NB4 (cell line): ENCODE measurements at regions not wholly inside any gene's neighbourhood (a gene's known extent, or its start where the extent isn't known, plus 50 kb on each side); places are given as distances from the start of the nearest gene placed in this dataset.
A peak's percentile ranks its signal among the peaks of the same experiment; 100 is the strongest.

ENCODE experiments used
- DNase-seq: peaks from one replicate; pipeline ENCODE4 v3.0.0; 2010; ENCODE audit warnings: low read depth
- H3K4me3 ChIP-seq: one replicate; pipeline ENCODE4 v1.5.1; 2011; ENCODE audit warnings: mild to moderate bottlenecking, low read depth, low read length, moderate library complexity
- CTCF ChIP-seq: IDR thresholded peaks from one replicate; pipeline ENCODE4 v1.5.1; 2012; ENCODE audit warnings: low read depth, low read length
- MAX ChIP-seq: IDR thresholded peaks from 2 replicates; pipeline ENCODE4 v1.6.1; 2011; ENCODE audit warnings: low read depth, low read length
- MYC ChIP-seq: IDR thresholded peaks from 2 replicates; pipeline ENCODE4 v1.6.1; 2011; ENCODE audit warnings: low read depth, low read length
- POLR2A ChIP-seq: IDR thresholded peaks from 2 replicates; pipeline ENCODE4 v1.6.1; 2011; ENCODE audit warnings: mild to moderate bottlenecking; ENCODE audit not compliant: insufficient read length; ENCODE audit errors: extremely low read depth

GRCh38 chr9:129336130-129336528, 158.1 kb upstream of the IER5L start:
- no peak for DNase-seq
- TF ChIP-seq MYC (no peak), POLR2A (no peak), CTCF (no peak), MAX (no peak)
- no peak overlapping the region for H3K4me3 ChIP-seq

GRCh38 chr9:129335464-129336129, 157.5 kb upstream of the IER5L start:
- DNase-seq: peak; percentile 41
- no peak overlapping the region for H3K4me3 ChIP-seq
- TF ChIP-seq POLR2A: no peak
- TF ChIP-seq MAX: no peak
- TF ChIP-seq MYC: no peak
- no peak for TF ChIP-seq CTCF

- DNase-seq: peak; percentile 97
- TF ChIP-seq POLR2A (peak; percentile 15), MAX (peak; percentile 52), MYC (peak; percentile 69), CTCF (no peak)
- H3K4me3 ChIP-seq: peak overlapping the region; percentile 3
Measured at GRCh38 chr9:129334105-129334935, 156.3 kb upstream of the IER5L start.

GRCh38 chr9:129333617-129334104, 155.6 kb upstream of the IER5L start:
- TF ChIP-seq POLR2A (no peak), MYC (no peak), CTCF (no peak), MAX (no peak)
- no peak for DNase-seq
- no peak overlapping the region for H3K4me3 ChIP-seq

- no peak for TF ChIP-seq MYC
- no peak for TF ChIP-seq CTCF
- no peak for TF ChIP-seq POLR2A
- TF ChIP-seq MAX: no peak
- DNase-seq: no peak
- H3K4me3 ChIP-seq: no peak overlapping the region
Measured at GRCh38 chr9:129332581-129332980, 154.5 kb upstream of the IER5L start.
